Activated naive CD8-positive, alpha-beta T cell (primary cell): ENCODE measurements at regions not wholly inside any gene's neighbourhood (a gene's known extent, or its start where the extent isn't known, plus 50 kb on each side); places are given as distances from the start of the nearest gene placed in this dataset.

Experiments used
- H3K27ac Mint-ChIP-seq: one replicate; pipeline ENCODE4 v1.8.0; 2021; ENCODE audit warnings: mixed read lengths
- H3K27me3 Mint-ChIP-seq: one replicate; pipeline ENCODE4 v1.8.0; 2021; ENCODE audit warnings: mixed read lengths
- H3K36me3 Mint-ChIP-seq: one replicate; pipeline ENCODE4 v1.8.0; 2021; ENCODE audit warnings: mixed read lengths
- H3K4me1 Mint-ChIP-seq: one replicate; pipeline ENCODE4 v1.8.0; 2021; ENCODE audit warnings: low read depth, mixed read lengths
- H3K4me3 Mint-ChIP-seq: one replicate; pipeline ENCODE4 v1.8.0; 2021; ENCODE audit warnings: mild to moderate bottlenecking, mixed read lengths
- H3K9me3 Mint-ChIP-seq: one replicate; pipeline ENCODE4 v1.8.0; 2021; ENCODE audit warnings: low read depth, mixed read lengths

DNA sequence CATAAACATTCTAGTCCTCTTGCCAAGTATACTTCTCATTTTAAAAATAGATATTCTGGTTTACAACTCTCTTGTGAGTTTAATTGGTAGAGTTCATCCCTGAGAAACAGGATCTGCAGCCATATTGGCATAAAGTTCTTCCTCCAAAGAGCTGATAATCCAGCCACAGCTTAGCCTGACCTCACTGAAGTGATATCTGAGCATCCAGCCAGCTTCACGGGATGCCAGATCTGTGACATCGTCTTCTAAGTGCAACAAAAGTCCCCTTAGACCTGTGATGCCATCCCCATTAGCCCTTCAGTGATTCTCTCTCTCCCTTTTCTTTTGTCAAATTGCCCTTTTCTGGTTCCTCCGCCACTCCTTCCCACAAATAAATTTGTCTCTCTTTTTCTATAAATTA, 180.6 kb upstream of the STXBP5 start:
- Mint-ChIP-seq H3K27ac (no peak overlapping the region), H3K4me1 (no peaks in the 10 kb centered on the region), H3K27me3 (no peaks in the 10 kb centered on the region), H3K36me3 (no peaks in the 10 kb centered on the region), H3K9me3 (no peaks in the 10 kb centered on the region), H3K4me3 (no peak overlapping the region)

DNA sequence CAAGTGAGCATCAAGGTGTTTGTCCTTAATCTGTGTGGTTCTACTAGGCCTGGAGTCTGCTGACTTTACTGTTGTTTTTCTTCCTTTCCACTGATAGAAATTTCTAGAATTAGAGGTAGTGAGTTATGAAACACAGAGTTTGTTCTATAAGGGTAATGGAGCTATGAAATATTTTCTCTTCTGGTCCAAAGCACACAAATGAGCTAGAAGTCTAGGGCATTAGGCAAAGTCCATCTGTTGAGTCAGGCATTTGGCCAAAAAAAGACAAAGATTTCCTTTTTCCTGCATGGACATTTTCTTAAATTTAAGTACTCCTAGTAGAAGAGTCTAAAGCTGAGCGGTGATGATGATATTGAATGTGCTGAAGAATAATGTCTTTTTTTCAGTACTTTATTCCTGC, 174.3 kb upstream of the STXBP5 start:
- Mint-ChIP-seq H3K4me3 (no peak overlapping the region), H3K4me1 (no peaks in the 10 kb centered on the region), H3K27me3 (no peaks in the 10 kb centered on the region), H3K36me3 (peaks cover 2% of the 10 kb centered on the region), H3K9me3 (peaks cover 3% of the 10 kb centered on the region), H3K27ac (no peak overlapping the region)

DNA sequence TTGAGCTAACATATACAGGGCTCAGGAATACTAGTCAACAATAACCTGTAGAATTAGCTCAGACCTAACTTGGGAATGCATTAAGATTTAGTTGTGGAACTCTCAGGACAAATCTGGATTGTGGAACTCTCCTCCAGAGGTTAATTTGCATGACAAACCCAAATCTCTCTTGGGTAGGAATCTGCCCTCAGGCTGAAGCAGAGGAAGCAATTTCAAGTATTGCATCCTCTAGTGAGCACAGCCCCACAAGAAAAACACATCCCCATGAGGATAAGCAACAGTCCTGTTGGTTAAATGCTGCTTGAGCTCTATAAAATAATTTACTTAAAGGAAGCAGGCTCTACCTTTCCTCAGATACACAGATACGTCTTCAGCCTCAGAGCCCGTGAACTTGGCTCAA, 170.9 kb upstream of the STXBP5 start:
- Mint-ChIP-seq H3K27me3 (no peaks in the 10 kb centered on the region), H3K36me3 (peaks cover 2% of the 10 kb centered on the region), H3K4me1 (no peaks in the 10 kb centered on the region), H3K27ac (no peak overlapping the region), H3K4me3 (no peak overlapping the region), H3K9me3 (peaks cover 3% of the 10 kb centered on the region)

DNA sequence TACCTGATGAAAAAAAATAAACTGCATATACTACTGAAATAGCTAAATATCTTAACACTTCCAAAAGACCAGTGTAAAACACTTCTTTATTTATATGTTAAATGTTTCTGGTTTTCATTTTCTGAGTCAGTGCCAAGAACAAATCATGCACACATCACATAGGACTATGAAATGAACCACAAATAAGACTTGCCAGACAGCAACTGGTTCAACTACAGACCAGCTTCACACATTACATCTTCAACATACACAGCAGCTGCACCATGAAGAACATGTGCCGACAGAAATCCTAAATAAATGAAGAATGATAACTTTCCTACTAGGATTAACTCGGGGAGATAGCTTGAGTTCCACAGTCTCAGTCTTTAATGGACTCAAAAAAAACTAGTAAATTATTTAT, 168.3 kb upstream of the STXBP5 start:
- no peaks in the 10 kb centered on the region for H3K27me3 Mint-ChIP-seq
- H3K4me3 Mint-ChIP-seq: no peak overlapping the region
- H3K4me1 Mint-ChIP-seq: no peaks in the 10 kb centered on the region
- H3K27ac Mint-ChIP-seq: no peak overlapping the region
- H3K36me3 Mint-ChIP-seq: peaks cover 2% of the 10 kb centered on the region
- peaks cover 3% of the 10 kb centered on the region for H3K9me3 Mint-ChIP-seq

DNA sequence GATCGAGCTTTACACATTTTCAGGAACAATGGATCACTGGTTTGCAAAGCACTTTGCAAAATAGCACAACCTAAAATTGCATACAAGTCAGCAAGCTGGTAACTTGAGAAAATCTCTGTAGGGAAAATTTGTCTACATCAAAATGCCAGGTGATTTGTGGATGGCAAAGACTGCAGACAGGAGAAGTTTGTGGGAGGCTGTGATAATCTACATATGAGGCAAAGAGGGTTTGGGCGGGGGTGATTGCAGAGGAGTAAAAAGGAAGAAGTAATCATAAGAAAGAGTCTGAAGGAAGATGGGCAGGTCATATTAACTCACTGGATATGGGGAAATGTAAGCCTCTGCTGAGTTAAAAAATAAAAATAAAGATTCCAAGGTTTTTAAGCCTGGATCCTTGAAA, 166.3 kb upstream of the STXBP5 start:
- no peaks in the 10 kb centered on the region for H3K27me3 Mint-ChIP-seq
- no peaks in the 10 kb centered on the region for H3K4me1 Mint-ChIP-seq
- no peak overlapping the region for H3K4me3 Mint-ChIP-seq
- H3K9me3 Mint-ChIP-seq: peaks cover 8% of the 10 kb centered on the region
- H3K27ac Mint-ChIP-seq: no peak overlapping the region
- H3K36me3 Mint-ChIP-seq: peaks cover 2% of the 10 kb centered on the region

DNA sequence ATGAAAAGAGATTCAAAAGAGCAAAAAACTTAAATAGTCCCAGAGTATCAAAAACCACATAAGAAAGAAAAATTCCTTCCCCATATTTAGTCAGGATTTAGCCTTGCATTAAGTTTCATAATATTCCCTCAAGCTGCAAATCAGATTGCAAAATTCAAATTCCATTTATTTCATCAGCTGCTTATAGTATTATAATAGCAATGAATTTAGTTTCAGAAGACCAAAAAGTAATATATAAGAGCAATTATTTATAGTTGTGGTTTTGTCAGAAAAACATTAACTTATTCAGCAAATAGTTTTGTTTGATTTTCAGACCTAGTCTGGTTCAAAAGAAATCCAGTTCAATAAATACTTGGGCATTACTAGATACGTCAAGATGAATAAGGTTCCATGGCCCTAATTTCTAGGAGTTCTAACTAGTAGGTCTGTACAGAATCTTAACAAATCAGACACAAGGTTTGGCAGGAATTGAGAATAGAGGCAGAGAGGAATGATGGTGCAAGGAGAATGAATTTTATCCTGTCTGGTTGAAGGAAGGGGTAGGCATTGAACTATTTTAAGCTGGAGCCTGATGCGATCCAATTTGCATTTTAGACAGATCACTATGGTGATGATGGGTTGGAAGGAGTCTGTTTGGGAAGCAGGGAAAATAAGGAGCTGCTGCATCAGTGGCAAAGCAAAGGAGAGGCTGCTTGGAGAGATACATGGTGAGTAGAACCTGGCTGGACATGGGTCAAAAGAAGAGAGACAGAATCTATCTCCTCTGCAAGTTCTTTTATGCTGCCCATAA, 163.9 kb upstream of the STXBP5 start:
- Mint-ChIP-seq H3K9me3 (peaks cover 22% of the 10 kb centered on the region), H3K27me3 (no peaks in the 10 kb centered on the region), H3K4me3 (no peak overlapping the region), H3K4me1 (no peaks in the 10 kb centered on the region), H3K27ac (no peak overlapping the region), H3K36me3 (peaks cover 2% of the 10 kb centered on the region)

DNA sequence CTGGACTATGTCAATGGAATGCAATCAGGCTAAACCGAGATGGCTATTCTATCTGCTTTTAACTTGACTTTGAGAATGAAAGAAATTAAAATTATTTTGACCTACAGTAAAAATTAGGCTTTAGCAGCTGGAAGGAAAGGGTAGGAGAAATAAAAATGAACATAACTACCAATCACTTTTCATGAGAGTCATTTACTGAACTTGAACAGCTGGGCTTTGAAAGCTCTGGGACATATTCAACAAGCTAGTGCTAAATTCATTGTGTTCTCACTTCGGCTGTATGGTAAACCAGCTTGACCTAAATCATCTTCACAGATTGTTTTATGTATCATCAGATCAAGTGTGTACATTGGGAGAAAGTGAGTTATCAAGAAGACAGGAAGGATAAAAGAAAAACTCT, 161.5 kb upstream of the STXBP5 start:
- peaks cover 2% of the 10 kb centered on the region for H3K36me3 Mint-ChIP-seq
- no peaks in the 10 kb centered on the region for H3K27me3 Mint-ChIP-seq
- no peaks in the 10 kb centered on the region for H3K4me1 Mint-ChIP-seq

DNA sequence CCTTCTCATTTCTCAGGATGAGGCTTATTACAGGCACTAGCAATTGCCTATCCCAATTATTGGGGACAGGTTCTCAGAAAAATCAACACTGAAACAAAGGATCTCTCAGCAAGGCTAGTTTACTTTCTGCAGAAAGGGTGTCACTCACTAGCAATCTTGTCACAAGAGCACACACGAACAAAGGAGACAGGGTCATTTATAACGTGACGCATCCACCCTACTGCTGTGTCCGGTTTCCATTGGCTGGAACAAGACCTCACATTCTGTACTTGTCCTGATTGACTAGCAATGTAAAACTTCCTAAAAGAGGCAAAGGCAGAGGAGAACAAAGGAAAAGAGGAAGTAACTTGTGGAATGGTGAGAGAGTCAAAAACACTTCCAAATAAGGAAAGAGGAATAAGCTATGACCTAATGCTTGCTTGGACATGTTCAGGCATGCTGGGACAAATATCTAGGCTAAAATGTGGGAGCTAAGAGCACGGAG, 160.2 kb upstream of the STXBP5 start:
- H3K4me1 Mint-ChIP-seq: no peaks in the 10 kb centered on the region
- H3K36me3 Mint-ChIP-seq: peaks cover 2% of the 10 kb centered on the region
- no peak overlapping the region for H3K4me3 Mint-ChIP-seq
- peaks cover 22% of the 10 kb centered on the region for H3K9me3 Mint-ChIP-seq
- no peak overlapping the region for H3K27ac Mint-ChIP-seq
- H3K27me3 Mint-ChIP-seq: no peaks in the 10 kb centered on the region

More for the DNA sequence above, 161.5 kb upstream of the STXBP5 start:
- H3K9me3 Mint-ChIP-seq: peaks cover 22% of the 10 kb centered on the region
- H3K27ac Mint-ChIP-seq: no peak overlapping the region
- H3K4me3 Mint-ChIP-seq: no peak overlapping the region

DNA sequence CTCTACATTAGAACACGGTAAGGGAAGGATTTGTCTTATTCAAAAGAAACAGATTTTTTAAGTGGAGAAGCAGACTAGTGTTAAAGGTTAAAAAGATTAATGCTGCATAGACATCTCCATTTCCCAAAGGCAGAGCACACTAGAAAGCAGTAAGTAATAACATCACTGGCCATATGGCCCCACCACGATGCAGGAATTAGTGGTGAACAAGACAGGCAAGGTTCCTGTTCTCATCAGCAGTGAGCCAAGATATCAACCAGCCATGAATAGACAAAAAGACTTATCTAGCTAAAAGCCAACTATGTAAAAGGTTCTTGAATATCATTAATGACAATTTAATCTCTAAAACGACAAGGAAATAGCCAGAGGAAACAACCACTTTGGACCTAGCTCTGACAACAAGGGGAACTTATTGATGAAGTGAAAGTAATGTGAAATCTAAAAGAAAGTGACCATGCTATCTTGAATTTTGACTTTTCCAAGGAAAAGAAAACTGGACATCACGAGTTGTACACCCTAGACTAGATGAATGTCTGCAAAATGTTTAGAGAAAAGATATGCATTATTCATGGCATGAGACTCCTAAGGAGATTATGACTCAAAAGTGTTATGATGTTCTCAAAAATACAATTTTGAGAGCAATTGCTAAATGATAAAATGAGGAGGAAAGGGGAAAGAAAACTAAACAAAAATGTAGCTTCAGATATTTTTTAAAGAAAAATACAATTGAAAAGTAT, 157.9 kb upstream of the STXBP5 start:
- Mint-ChIP-seq H3K4me1 (no peaks in the 10 kb centered on the region), H3K27ac (no peak overlapping the region), H3K36me3 (peaks cover 2% of the 10 kb centered on the region), H3K9me3 (peaks cover 22% of the 10 kb centered on the region), H3K4me3 (no peak overlapping the region), H3K27me3 (no peaks in the 10 kb centered on the region)

DNA sequence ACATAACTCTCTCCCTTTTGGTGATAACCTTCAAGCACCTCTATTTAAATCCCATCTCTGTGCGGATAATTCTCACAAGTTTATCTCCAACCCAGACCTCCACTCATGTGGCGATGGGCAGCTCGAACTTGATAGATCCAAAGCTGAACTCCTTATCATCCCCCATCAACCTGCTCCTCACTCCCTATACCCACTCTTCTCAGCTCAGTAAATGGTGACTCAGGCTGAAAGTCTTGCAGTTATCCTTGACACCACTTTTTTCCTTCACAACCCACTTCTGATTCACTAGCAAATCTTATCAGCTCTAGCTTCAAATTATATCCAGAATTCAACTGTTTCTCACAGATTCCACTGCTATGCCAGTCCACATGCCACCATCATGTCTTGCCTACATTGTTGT, 155.3 kb upstream of the STXBP5 start:
- H3K36me3 Mint-ChIP-seq: peaks cover under 1% of the 10 kb centered on the region
- no peak overlapping the region for H3K27ac Mint-ChIP-seq
- H3K27me3 Mint-ChIP-seq: no peaks in the 10 kb centered on the region
- no peaks in the 10 kb centered on the region for H3K4me1 Mint-ChIP-seq
- no peak overlapping the region for H3K4me3 Mint-ChIP-seq
- H3K9me3 Mint-ChIP-seq: peaks cover 8% of the 10 kb centered on the region

DNA sequence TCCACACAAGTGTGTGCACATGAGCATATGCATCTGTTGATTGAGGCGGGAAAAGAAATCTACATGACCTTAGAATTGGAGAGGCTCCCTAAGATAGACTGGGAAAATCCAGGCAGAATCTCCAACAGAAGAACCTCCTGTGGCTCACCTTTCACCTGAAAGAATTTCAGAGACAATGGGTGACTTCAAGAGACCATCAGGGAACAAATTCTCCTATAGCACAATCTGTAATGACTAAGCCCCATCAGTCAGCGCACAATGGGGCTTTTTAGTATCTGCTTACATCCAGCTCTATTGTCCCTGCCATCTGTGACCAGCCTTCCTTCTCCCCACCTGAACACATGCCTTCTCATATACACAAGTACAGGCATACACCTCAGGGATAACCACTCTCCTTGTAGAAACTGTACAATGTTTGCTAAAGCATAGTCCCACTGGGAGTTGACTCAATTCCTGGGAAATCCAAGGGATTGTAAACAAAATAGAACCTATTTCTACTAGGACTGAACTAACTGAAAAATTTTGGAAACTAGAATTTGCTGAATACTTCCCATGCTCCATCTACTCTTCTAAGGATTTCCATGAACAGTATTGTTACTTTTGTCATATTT, 150.8 kb upstream of the STXBP5 start:
- no peak overlapping the region for H3K27ac Mint-ChIP-seq

DNA sequence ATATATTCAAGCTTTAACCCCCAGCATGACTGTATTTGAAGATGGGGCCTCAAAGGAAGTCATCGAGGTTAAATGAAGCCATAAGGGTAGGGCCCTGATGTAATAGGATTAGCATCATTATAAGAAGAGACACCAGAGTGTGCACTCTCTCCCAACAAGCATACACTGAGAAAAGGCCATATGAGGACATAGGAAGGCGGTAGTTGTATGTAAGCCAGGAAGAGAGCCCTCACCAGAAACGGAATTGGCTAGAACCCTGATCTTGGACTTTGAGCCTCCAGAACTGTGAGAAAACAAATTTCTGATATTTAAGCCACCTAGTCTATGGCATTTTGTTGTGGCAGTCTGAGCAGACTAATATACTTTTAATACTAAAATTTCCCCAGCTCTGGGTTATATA, 150.1 kb upstream of the STXBP5 start:
- Mint-ChIP-seq H3K36me3 (peaks cover 4% of the 10 kb centered on the region), H3K4me1 (peaks cover 3% of the 10 kb centered on the region), H3K27ac (no peak overlapping the region), H3K4me3 (no peak overlapping the region), H3K27me3 (no peaks in the 10 kb centered on the region), H3K9me3 (no peaks in the 10 kb centered on the region)

More for the DNA sequence above, 150.8 kb upstream of the STXBP5 start:
- Mint-ChIP-seq H3K9me3 (no peaks in the 10 kb centered on the region), H3K36me3 (peaks cover 4% of the 10 kb centered on the region), H3K4me3 (no peak overlapping the region), H3K4me1 (peaks cover 3% of the 10 kb centered on the region), H3K27me3 (no peaks in the 10 kb centered on the region)

DNA sequence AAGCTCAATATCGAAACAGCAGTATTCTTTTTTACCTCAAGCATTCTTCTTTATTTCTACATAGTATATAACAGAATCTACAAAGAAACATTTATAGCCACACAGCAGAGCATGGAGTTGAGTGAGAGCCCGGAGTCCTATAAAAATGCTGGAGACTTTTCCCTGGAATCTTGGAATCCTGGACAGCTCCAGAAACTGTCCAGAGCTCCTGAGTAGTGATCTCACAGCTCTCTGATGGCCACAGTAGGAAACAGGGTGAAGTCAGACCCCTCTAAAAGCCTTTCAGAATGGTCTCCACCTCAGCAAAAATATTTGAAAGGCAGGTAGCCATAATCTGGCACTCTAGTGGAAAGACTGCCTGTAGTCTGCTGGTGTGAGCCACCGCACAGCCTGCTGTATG, 149.3 kb upstream of the STXBP5 start:
- peaks cover 3% of the 10 kb centered on the region for H3K4me1 Mint-ChIP-seq
- H3K27ac Mint-ChIP-seq: no peak overlapping the region
- no peaks in the 10 kb centered on the region for H3K9me3 Mint-ChIP-seq
- H3K27me3 Mint-ChIP-seq: no peaks in the 10 kb centered on the region
- peaks cover 4% of the 10 kb centered on the region for H3K36me3 Mint-ChIP-seq
- no peak overlapping the region for H3K4me3 Mint-ChIP-seq

DNA sequence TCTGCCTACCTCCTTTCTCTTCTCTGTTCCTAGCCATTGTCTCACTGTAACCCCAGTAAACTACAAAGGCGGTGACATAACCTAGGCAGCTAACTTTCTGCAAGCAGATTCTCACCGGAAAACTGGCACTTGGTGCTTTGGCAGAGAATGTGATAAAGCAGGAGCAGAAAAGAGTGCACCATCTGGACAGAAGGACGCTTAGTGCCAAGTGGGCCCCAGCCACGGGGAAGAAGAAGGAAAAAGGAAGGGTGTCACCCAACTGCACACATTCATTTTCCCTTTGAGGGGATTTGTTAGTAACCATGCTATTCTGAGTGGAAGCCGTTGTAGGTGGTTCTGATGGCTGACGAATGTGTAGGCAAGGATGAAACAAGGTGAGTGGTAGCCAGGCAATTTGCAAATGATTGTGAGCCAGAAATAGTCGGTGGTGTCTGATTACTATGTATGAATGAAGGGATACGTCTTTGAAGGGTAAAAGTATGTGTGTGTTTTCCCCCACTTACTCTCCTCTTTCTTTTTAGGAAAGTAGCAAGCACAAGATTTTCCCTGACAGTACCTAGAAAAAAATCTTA, 148.3 kb upstream of the STXBP5 start:
- Mint-ChIP-seq H3K9me3 (no peaks in the 10 kb centered on the region), H3K36me3 (peaks cover 4% of the 10 kb centered on the region), H3K4me1 (peaks cover 3% of the 10 kb centered on the region), H3K4me3 (no peak overlapping the region), H3K27ac (no peak overlapping the region), H3K27me3 (no peaks in the 10 kb centered on the region)

DNA sequence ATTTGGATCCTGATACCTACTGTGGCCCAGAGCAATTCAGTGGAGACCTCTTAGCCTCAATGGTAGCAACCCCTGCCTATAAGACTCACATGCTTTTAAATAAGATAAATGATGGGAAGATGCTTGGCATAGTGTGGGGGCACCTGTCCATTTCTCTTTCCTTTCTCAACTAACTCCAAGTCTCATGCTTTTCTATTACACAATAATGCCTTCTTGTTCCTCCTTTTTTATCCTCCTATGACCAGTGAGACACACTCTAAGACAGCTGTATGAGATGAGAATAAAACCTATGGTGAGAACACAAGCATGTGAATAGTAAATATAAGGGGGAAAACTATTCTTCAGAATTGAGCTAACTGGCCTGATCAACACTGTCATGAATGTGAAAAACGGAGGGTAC, 147.0 kb upstream of the STXBP5 start:
- peaks cover 3% of the 10 kb centered on the region for H3K4me1 Mint-ChIP-seq
- H3K9me3 Mint-ChIP-seq: no peaks in the 10 kb centered on the region
- H3K27me3 Mint-ChIP-seq: no peaks in the 10 kb centered on the region
- H3K36me3 Mint-ChIP-seq: peaks cover 4% of the 10 kb centered on the region
- H3K4me3 Mint-ChIP-seq: no peak overlapping the region
- no peak overlapping the region for H3K27ac Mint-ChIP-seq
